ENCODE measurements at regions not wholly inside any gene's neighbourhood (a gene's known extent, or its start where the extent isn't known, plus 50 kb on each side); places are given as distances from the start of the nearest gene placed in this dataset.

DNA sequence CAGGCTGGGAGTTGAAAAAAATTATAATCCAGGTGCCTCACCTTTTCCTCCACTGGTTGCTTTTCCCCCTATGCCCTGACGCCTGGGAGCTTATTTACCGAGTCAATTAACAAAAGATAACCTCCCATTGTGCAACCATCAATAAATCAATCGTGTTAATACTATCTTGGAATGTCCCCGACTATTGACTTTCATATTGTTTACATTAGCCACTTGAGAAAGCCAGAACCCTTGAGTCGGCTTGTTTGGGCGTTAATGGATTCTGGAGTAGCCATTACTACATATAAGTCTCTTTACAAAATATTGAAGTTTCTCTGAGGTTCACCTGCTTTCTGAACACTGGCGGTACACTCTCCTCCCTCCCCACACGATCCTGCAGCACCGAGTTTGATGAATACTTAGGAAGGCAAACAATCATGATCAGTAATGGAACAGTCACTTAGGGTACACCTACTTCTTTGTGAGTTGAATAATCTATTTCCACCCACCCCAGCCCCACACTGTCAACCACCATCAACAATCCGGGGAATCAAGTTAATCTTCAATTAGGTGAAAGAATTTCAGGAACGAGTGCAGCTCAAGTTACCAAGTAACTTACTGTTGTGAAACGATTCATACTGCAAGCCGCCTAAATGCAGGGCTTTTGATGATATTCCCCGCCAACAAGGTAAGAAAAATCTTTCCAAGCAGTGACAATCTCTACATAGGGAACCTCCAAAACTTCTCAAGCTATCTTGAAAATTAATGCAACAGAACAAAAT is 159.3 kb upstream of the NR2F2 start:
- TF ChIP-seq POLR2A (IDR thresholded peaks at IDR 0.05) = no peak
- no peak for TF ChIP-seq CTCF (IDR thresholded peaks at IDR 0.05)
